Endothelial cell of hepatic sinusoid (primary cell): ENCODE measurements at regions not wholly inside any gene's neighbourhood (a gene's known extent, or its start where the extent isn't known, plus 50 kb on each side); places are given as distances from the start of the nearest gene placed in this dataset.

Experiments
- in situ Hi-C: cut with HindIII; loops from 2 replicates; pipeline ENCODE4 v1.10.0; 2017; ENCODE audit warnings: low sequenced_read_pairs

GRCh38 chr10:111773950-111774349, 409.6 kb downstream of the GPAM start:
- in situ Hi-C loops = no loop called here

GRCh38 chr10:111774486-111774885, 409.1 kb downstream of the GPAM start:
- in situ Hi-C loops = no loop called here

- in situ Hi-C loops = no loop called here
These were observed 399.1 kb downstream of the GPAM start for GRCh38 chr10:111784436-111784835.

GRCh38 chr10:111784946-111785465, 398.6 kb downstream of the GPAM start:
- in situ Hi-C loops = no loop called here

- in situ Hi-C loops = no loop called here
These were observed 397.6 kb downstream of the GPAM start for GRCh38 chr10:111785921-111786320.

DNA sequence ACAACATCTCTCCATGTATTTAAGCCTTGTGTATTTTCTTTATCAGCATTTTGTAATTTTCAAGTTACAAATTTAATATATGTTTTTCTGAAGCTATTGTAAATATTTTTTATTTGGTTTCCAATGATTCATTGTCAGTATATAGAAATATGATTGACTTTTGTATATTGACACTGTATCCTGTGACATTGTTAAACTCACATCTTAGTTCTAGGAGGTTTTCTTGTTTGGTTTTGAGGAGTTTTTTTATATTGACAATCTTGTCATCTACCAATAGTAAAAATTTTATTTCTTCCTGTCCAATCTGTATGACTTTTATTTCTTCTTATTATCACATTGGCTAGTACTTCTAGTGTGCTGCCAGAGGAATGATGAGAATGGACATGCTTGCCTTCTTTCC, 393.7 kb downstream of the GPAM start:
- in situ Hi-C loops = no loop called here

DNA sequence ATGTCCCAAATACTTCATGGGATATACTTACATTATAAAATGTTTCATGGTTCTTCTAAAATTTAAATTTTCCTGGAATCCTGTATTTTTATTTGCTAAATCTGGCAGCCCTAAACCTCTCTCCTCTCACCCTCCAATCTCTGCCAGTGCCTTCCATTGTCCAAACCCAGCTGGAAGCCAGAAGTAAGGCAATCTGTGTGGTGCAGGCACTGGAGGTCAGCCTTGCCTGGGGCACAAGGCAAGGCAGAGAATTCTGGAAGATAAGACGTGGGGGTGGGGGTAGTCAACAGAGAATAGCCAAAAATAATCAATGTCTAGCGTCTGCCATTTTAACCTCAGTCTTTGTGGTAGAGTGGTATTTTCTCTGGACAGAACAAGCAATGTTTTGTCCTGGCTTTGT, 381.7 kb downstream of the GPAM start:
- in situ Hi-C loops = no loop called here

DNA sequence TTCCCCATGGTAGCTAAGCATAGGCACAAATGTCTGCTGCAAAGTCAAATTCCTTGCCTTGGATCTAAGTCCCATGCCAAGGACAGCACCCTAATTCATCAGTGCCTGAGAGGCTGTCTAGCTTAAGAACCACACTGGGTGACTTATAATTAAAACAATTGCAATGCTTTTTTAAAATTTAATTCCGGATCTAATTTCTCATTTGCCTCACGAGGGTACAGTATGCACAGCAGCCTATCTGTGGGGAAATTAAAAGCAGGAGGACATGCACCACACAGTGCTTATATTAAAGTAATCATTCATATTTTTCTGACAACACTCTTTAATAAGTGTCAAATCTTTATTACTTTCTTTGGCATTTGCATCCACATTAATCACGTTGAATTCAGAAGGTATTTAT, 378.8 kb downstream of the GPAM start:
- in situ Hi-C loops = no loop called here

DNA sequence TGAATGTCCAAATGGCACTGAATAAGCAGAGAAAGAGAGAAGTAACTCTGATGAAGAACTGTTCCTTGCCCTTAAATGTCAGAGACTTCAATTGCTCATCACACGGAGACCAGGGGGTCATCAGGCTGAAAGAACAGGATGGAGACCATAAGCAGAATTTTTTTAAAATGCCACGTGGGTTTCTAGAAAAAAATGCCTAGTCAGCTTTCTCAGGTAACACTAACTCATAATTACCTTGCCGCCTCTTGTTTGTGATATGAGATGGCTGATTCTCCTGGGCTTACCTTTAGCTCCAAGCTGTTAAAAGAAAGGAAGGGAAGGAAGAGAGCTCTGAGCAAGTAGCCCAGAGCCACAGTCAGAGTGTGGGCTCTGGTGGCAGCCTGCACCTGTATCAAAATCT, 372.0 kb downstream of the GPAM start:
- in situ Hi-C loops = no loop called here

- in situ Hi-C loops = no loop called here
These were observed 363.1 kb downstream of the GPAM start for GRCh38 chr10:111820471-111820870.

DNA sequence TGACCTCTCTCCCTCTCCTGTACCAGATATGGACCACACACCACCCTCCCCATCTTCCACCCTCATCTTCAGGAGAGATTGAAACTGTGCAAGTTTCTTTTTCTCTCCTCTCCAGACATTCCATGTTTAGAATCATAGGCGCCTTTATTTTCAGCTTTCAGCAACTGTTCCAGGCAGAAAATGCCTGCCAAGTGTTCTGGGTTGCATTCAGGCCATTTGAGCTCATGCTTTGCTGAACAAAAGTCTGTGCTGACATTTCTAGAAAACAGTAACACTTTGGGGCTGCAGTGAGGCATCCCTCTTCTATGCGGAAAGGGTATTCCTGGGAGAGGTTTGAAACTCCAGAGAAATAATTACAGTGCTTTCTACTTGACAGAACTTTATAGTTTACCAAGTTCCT, 361.7 kb downstream of the GPAM start:
- in situ Hi-C loops = no loop called here

- in situ Hi-C loops = no loop called here
These were observed 360.9 kb downstream of the GPAM start for GRCh38 chr10:111822661-111823060.

DNA sequence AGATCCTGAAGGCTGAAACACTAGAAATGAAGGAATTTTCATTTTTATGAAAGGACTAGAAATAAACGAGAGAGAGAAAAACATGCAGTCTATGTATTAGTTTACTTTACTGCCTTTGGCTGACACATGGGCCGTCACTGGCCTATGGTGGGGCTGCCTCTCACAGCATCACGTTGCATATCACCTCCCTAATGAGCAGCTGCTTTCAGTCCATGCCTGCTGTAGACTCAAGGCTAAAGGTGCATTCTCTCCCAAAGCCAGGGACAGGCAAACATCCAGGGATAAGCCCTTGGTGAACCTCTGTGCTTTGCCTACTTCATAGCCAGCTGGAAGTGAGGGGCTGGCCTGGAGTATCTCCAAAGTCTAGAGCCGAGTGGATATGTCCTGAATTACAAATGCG, 359.4 kb downstream of the GPAM start:
- in situ Hi-C loops = no loop called here

DNA sequence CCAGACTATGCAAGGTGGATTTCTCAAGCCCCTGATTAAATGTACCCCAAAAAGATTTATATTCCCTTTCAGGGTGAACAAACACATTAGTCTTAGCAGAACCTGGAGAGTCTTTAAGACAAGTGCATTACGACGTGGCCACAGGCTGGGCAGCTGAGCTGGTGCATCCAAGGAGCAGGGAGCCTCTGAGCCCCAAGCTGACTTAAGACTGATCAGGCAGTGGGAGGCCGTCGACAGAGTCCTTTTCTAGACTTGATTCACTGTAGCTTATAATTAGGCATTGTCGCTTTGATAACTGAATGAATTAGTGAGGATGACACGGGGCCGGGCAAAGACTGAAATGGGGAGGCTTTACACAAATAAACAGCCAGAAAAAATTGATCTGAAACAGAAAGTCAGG, 353.2 kb downstream of the GPAM start:
- in situ Hi-C loops = no loop called here

GRCh38 chr10:111831058-111831457, 352.5 kb downstream of the GPAM start:
- in situ Hi-C loops = no loop called here

DNA sequence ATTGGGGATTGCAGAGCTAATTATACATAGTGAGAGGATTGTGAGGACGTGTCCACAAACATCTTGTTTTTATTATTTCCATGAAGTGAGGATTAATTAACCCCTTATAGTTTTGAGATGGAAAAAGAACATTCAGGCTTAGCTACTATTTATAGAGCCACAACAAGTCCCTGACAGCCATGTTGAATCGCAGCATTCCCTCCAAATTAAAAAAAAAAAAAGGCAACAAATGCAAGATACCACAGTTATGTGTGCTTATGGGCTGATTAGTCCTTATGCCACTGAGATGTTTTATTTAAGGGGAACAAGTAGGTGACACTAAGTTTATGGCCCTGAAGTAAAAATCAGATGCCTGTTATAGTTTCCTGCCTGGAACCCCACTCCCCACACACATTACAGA, 350.3 kb downstream of the GPAM start:
- in situ Hi-C loops = no loop called here

GRCh38 chr10:111835574-111835973, 348.0 kb downstream of the GPAM start:
- in situ Hi-C loops = no loop called here

DNA sequence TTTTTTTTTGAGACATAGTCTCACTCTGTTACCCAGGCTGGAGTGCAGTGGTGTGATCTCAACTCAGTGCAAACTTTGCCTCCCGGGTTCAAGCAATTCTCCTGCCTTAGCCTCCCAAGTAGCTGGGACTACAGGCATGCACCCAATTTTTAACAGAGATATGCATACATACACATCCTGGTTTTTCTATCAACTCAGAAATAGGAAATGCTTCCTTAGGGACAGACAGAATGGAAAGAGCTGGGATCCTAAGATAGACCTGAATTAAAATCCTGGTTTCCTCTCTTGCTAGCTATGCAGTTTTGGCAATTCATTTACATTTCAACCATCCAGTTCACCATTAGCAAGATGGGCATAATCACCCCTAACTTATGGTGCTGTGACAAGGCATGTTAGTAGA, 347.5 kb downstream of the GPAM start:
- in situ Hi-C loops = no loop called here

- in situ Hi-C loops = no loop called here
These were observed 347.0 kb downstream of the GPAM start for GRCh38 chr10:111836571-111836970.

- in situ Hi-C loops = no loop called here
These were observed 346.5 kb downstream of the GPAM start for GRCh38 chr10:111837086-111837485.

GRCh38 chr10:111837985-111838384, 345.6 kb downstream of the GPAM start:
- in situ Hi-C loops = no loop called here

DNA sequence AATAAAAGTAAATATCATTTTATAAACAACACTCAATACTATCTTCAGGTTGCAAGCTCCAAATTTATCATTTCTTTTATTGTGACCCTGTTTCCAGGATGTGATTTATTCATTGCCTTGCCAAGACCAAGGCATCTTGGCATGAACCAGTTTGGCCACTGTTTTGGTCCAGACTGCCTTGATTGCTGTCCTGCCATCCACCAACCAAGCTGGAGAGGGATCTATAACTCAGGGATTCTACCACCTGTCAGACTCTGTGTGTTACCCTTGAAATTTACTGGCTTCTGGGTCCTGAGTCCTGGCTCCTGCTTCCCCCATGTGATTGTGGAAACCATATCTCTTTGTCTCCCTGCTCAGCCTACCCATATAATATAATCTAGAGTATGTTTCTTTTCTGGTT, 343.0 kb downstream of the GPAM start:
- in situ Hi-C loops = no loop called here

GRCh38 chr10:111852801-111853200, 330.8 kb downstream of the GPAM start:
- in situ Hi-C loops = no loop called here

GRCh38 chr10:111856631-111857030, 326.9 kb downstream of the GPAM start:
- in situ Hi-C loops = no loop called here
